ENCODE measurements at regions not wholly inside any gene's neighbourhood (a gene's known extent, or its start where the extent isn't known, plus 50 kb on each side); places are given as distances from the start of the nearest gene placed in this dataset.
"Not testable (repeated sequence)": the region's sequence is repeated elsewhere in the genome, so short reads cannot be mapped to it uniquely, and the experiment has no call there.

- no peak for DNase-seq
These were observed 57.5 kb upstream of the DYNLT3 start for GRCh38 chrX:37904833-37905232.

GRCh38 chrX:37905436-37906147 is 58.2 kb upstream of the DYNLT3 start:
- no peak for DNase-seq

GRCh38 chrX:37906357-37906756 is 59.0 kb upstream of the DYNLT3 start:
- no peak for DNase-seq

GRCh38 chrX:37910186-37910585 is 62.8 kb upstream of the DYNLT3 start:
- DNase-seq: no peak

GRCh38 chrX:37912304-37912703 is 64.9 kb upstream of the DYNLT3 start:
- DNase-seq: peak; percentile 1

- no peak for DNase-seq
These were observed 65.4 kb upstream of the DYNLT3 start for GRCh38 chrX:37912777-37913176.

- no peak for DNase-seq
These were observed 70.8 kb upstream of the DYNLT3 start for GRCh38 chrX:37918168-37918567.

- no peak for DNase-seq
These were observed 71.3 kb upstream of the DYNLT3 start for GRCh38 chrX:37918703-37919102.

- no peak for DNase-seq
These were observed 74.4 kb upstream of the DYNLT3 start for GRCh38 chrX:37921758-37922157.

- DNase-seq: no peak
These were observed 75.6 kb upstream of the DYNLT3 start for GRCh38 chrX:37922928-37923327.

- DNase-seq: not testable (repeated sequence)
These were observed 78.4 kb upstream of the DYNLT3 start for GRCh38 chrX:37925761-37926160.

GRCh38 chrX:37926700-37927099 is 79.3 kb upstream of the DYNLT3 start:
- peak; percentile 25 for DNase-seq

- no peak for DNase-seq
These were observed 64.2 kb upstream of the SYTL5 start for GRCh38 chrX:37942170-37942569.

- DNase-seq: no peak
These were observed 62.6 kb upstream of the SYTL5 start for GRCh38 chrX:37943554-37944344.

- no peak for DNase-seq
These were observed 60.2 kb upstream of the SYTL5 start for GRCh38 chrX:37946197-37946596.

GRCh38 chrX:37955273-37955672 is 51.1 kb upstream of the SYTL5 start:
- DNase-seq: no peak

GRCh38 chrX:37956223-37956622 is 50.1 kb upstream of the SYTL5 start:
- no peak for DNase-seq
